CMK (cell line): ENCODE measurements at regions not wholly inside any gene's neighbourhood (a gene's known extent, or its start where the extent isn't known, plus 50 kb on each side); places are given as distances from the start of the nearest gene placed in this dataset.
"Not testable (repeated sequence)": the region's sequence is repeated elsewhere in the genome, so short reads cannot be mapped to it uniquely, and the experiment has no call there.

ENCODE experiments used
- DNase-seq: peaks from one replicate; pipeline ENCODE4 v3.0.0-alpha.2; 2010; ENCODE audit warnings: low read depth

- DNase-seq: no peak
Measured at GRCh38 chr10:61047788-61048560, 104.0 kb upstream of the RHOBTB1 start.

- no peak for DNase-seq
Measured at GRCh38 chr10:61047081-61047480, 103.1 kb upstream of the RHOBTB1 start.

GRCh38 chr10:61045480-61045879, 101.5 kb upstream of the RHOBTB1 start:
- DNase-seq: not testable (repeated sequence)

- no peak for DNase-seq
Measured at GRCh38 chr10:61042533-61042932, 98.5 kb upstream of the RHOBTB1 start.

GRCh38 chr10:61040399-61041016, 96.5 kb upstream of the RHOBTB1 start:
- no peak for DNase-seq

- DNase-seq: no peak
Measured at GRCh38 chr10:61039868-61040267, 95.9 kb upstream of the RHOBTB1 start.

- DNase-seq: not testable (repeated sequence)
Measured at GRCh38 chr10:61037261-61037830, 93.4 kb upstream of the RHOBTB1 start.

- DNase-seq: not testable (repeated sequence)
Measured at GRCh38 chr10:61036148-61036547, 92.2 kb upstream of the RHOBTB1 start.

GRCh38 chr10:61031341-61031740, 87.4 kb upstream of the RHOBTB1 start:
- no peak for DNase-seq

GRCh38 chr10:61029411-61029810, 85.4 kb upstream of the RHOBTB1 start:
- no peak for DNase-seq

- no peak for DNase-seq
Measured at GRCh38 chr10:61028861-61029361, 84.9 kb upstream of the RHOBTB1 start.

- DNase-seq: no peak
Measured at GRCh38 chr10:61024856-61025201, 80.8 kb upstream of the RHOBTB1 start.

GRCh38 chr10:61024151-61024855, 80.3 kb upstream of the RHOBTB1 start:
- DNase-seq: no peak

- no peak for DNase-seq
Measured at GRCh38 chr10:61023053-61023452, 79.1 kb upstream of the RHOBTB1 start.

GRCh38 chr10:61021926-61022325, 77.9 kb upstream of the RHOBTB1 start:
- no peak for DNase-seq

GRCh38 chr10:61020420-61021158, 76.6 kb upstream of the RHOBTB1 start:
- no peak for DNase-seq

- no peak for DNase-seq
Measured at GRCh38 chr10:61018146-61018545, 74.2 kb upstream of the RHOBTB1 start.

GRCh38 chr10:61016630-61017029, 72.6 kb upstream of the RHOBTB1 start:
- no peak for DNase-seq

GRCh38 chr10:61016007-61016406, 72.0 kb upstream of the RHOBTB1 start:
- no peak for DNase-seq

GRCh38 chr10:61010863-61011262, 66.9 kb upstream of the RHOBTB1 start:
- no peak for DNase-seq

- DNase-seq: not testable (repeated sequence)
Measured at GRCh38 chr10:61003069-61003468, 59.1 kb upstream of the RHOBTB1 start.

- no peak for DNase-seq
Measured at GRCh38 chr10:61001731-61002122, 57.7 kb upstream of the RHOBTB1 start.
